Activated T-cell treated with anti-CD3 and anti-CD28 coated beads, Interleukin-2, amount 50 U/mL, for 4 hours (primary cell): ENCODE measurements at regions not wholly inside any gene's neighbourhood (a gene's known extent, or its start where the extent isn't known, plus 50 kb on each side); places are given as distances from the start of the nearest gene placed in this dataset.
"Not testable (repeated sequence)": the region's sequence is repeated elsewhere in the genome, so short reads cannot be mapped to it uniquely, and the experiment has no call there.

Source experiments
- ATAC-seq, 2 donors: fragments of 200-7000 bp; cut with Tn5 transposase; one replicate each; pipeline ENCODE4 v1.10.0; 2021
- DNase-seq: peaks from one replicate; pipeline ENCODE4 v3.0.0-alpha.2; 2020
- H3K27me3 Mint-ChIP-seq: one replicate; pipeline ENCODE4 v1.8.0; 2021; ENCODE audit warnings: low read depth, mixed read lengths
- H3K36me3 Mint-ChIP-seq: one replicate; pipeline ENCODE4 v1.8.0; 2022; ENCODE audit warnings: mixed read lengths; ENCODE audit not compliant: insufficient read depth
- H3K4me1 Mint-ChIP-seq: one replicate; pipeline ENCODE4 v1.8.0; 2021; ENCODE audit warnings: low read depth, mixed read lengths
- H3K4me3 Mint-ChIP-seq: one replicate; pipeline ENCODE4 v1.8.0; 2021; ENCODE audit warnings: mild to moderate bottlenecking, moderate library complexity, mixed read lengths
- H3K9me3 Mint-ChIP-seq: one replicate; pipeline ENCODE4 v1.8.0; 2021; ENCODE audit warnings: mixed read lengths

DNA sequence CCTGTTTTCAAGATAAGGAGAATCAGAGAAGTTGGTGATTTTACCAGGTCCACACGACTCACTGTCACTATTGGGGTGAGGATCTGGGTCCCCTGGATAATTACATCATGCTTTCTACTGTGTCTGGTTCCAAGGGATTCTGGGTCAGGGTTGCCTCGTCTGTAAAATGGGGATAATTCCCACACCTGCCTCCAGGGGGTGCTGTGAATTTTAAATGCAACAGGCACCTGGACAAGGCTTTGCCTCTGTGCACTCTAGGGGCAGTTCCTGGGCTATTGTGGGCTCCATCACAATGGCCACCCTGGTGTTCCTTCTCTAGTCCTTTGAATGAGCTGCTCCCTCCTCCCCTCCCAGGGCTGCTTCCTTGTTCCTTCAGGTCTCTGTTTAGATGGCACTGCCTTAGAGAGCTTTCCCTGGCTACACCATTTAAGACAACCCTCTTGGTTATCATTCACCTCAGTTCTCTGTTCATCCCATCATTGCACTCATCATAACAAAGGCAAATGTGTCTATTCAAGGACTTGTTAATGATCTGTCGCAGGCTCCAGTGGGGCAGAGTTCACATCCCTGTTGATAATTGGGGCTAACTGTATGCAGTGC, 178.6 kb downstream of the MIAT start:
- H3K27me3 Mint-ChIP-seq, result no peaks in the 10 kb centered on the region
- no peaks in the 10 kb centered on the region for H3K4me1 Mint-ChIP-seq
- H3K36me3 Mint-ChIP-seq, result no peaks in the 10 kb centered on the region
- H3K9me3 Mint-ChIP-seq, result no peaks in the 10 kb centered on the region
- H3K4me3 Mint-ChIP-seq, result no peak overlapping the region
- ATAC-seq (no peak), DNase-seq (peak; percentile 17)

DNA sequence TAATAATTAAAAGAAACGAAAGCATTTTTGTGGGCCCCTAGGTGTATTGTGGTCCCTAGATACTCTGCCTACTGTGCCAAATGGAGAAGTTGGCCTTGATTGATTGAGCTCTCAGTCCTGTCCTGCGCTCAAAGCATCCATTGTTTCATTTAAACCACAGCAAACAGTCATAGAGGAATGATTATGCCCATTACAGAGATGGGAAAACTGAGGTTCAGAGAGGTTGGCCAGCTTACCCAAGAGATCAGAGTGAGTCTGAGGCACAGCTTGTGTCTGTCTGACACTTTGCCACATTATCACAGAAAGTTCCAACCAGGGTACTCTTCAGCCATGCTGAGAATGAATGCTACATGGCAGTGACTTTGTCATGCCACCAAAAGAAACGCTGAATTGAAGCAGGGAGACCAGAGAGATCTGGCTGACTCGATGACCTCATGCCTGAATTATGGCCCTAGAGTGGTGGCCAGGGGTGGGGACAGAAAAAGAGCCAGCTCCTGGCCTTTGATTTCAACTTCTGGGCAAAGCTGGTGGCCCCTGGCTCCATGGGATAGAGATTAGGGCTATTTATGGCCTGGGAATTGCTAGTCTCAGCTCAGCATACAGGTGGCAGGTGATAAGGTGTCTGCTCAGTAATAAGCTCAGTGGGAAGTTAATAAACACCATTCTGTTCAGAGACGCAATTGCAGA, 180.5 kb downstream of the MIAT start:
- ATAC-seq (no peak), DNase-seq (no peak)
- Mint-ChIP-seq H3K36me3 (peaks cover under 1% of the 10 kb centered on the region), H3K9me3 (no peaks in the 10 kb centered on the region), H3K4me3 (no peak overlapping the region), H3K4me1 (no peaks in the 10 kb centered on the region), H3K27me3 (no peaks in the 10 kb centered on the region)

DNA sequence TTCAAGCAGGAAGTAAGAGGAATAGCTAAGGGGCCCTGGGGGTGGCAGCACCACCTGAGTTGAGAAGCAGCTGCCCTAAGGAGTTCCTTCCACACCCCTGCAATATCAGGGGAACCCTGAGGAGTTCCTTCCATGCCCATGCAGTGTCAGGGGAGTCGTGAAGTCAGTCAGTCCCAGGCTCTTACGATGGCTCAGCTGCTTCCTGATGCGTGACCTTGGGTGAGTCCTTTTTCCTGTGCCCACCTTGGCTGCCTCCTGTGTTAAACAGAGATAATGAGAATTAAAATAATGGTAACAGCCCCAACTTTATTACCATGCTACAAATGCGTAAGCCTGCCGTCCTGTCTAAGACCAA, 181.1 kb downstream of the MIAT start:
- H3K4me1 Mint-ChIP-seq, result no peaks in the 10 kb centered on the region
- H3K9me3 Mint-ChIP-seq, result no peaks in the 10 kb centered on the region
- DNase-seq (no peak), ATAC-seq (no peak)
- H3K27me3 Mint-ChIP-seq, result no peaks in the 10 kb centered on the region
- H3K4me3 Mint-ChIP-seq, result no peak overlapping the region
- peaks cover 4% of the 10 kb centered on the region for H3K36me3 Mint-ChIP-seq

DNA sequence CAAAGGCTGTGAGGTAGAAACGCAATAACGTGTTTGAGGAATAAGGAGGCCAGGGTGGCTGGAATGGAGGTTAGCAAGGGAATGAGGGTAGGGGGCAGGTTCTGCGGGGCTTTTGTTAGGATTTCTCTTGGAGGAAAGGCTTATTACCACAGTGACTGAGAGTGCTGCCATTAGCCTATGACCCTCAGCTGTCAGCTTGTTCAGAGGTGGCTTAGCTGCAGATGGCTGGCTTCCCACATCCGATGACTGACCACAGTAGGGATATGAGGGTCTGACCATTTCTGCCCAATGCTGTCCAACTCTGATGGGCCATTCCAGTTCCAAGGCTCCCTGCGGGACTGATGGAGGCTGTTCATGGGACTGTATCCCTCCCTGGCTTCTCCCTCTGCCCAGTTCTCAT, 181.8 kb downstream of the MIAT start:
- no peaks in the 10 kb centered on the region for H3K9me3 Mint-ChIP-seq
- no peak overlapping the region for H3K4me3 Mint-ChIP-seq
- peaks cover 10% of the 10 kb centered on the region for H3K36me3 Mint-ChIP-seq
- DNase-seq (no peak), ATAC-seq (no peak)
- H3K4me1 Mint-ChIP-seq, result no peaks in the 10 kb centered on the region
- no peaks in the 10 kb centered on the region for H3K27me3 Mint-ChIP-seq

DNA sequence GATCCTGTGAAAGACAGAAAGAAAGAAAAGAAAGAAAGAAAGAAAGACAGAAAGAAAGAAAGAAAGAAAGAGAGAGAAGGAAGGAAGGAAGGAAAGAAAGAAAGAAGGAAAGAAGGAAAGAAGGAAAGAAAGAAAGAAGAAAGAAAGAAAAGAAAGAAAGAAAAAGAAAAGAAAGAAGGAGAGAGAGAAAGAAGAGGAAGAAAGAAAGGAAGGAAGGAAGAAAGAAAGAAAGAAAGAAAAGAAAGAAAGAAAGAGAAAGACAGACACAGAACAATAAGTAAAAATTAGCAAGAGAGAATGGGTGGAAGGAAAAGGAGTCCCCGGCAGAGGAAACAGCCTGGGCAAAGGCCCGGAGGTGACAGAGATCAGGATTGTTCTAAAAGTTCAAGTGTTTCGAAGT, 183.4 kb downstream of the MIAT start:
- not testable (repeated sequence) for H3K9me3 Mint-ChIP-seq, ATAC-seq, DNase-seq, H3K4me1 Mint-ChIP-seq, H3K27me3 Mint-ChIP-seq, H3K4me3 Mint-ChIP-seq
- H3K36me3 Mint-ChIP-seq, result peaks cover 16% of the 10 kb centered on the region

DNA sequence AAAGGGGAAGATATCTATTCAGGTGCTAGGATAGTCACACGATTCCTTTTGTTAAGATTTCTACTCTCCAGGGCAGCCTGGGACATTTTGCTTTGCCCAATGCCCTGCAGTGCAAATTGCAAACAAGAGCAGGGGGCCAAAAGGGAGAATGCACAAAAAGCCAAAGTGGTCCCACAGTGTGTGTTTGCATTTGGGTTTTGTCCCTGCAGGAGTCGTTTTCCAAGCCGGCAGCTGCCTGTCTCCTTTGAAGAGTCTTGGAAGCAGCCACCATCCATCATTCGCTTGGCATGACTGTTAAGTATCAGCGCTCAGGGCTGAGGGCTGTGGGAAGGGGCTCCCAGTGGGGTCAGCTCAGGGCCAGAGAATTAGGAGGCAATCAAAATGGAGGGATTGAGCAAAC, 184.7 kb downstream of the MIAT start:
- ATAC-seq (no peak), DNase-seq (no peak)
- Mint-ChIP-seq H3K27me3 (no peaks in the 10 kb centered on the region), H3K9me3 (no peaks in the 10 kb centered on the region), H3K36me3 (peaks cover 18% of the 10 kb centered on the region), H3K4me1 (no peaks in the 10 kb centered on the region), H3K4me3 (no peak overlapping the region)

DNA sequence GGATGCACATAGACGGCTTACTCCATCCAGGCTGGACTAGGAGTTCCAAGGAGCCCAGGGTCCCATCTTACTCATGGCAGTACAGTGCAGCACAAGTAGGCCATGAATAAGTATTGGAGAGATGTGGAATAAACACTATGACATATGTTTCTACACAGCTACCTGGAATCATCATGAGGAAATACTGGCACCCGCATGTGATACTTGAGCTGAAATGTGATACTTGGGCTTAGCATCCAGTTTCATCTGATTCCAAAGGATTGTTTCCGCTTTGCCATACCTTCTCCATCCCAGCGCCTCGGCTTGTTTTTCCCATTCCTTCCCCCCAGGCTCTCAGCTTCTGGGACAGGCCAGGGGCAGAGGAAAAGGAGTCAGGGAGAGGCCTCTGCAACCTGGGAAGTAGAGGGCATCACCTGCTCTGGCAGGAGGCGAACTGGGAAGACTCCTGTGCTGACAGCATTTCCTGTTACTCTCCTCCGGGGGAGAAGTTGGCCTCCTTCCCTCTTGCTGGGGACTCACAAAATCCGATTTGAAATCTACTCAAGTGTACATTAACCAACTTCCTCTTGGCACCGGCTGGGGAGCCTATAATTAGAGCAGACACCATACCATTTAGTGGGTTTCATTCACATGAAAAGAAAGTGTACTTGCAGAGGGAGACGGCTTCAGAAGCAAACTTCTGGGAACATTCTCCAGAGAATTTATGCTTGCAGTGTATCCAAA, 187.8 kb downstream of the MIAT start:
- ATAC-seq, result no peak
- no peaks in the 10 kb centered on the region for H3K4me1 Mint-ChIP-seq
- H3K36me3 Mint-ChIP-seq, result peaks cover 24% of the 10 kb centered on the region
- no peaks in the 10 kb centered on the region for H3K9me3 Mint-ChIP-seq
- no peak for DNase-seq
- H3K4me3 Mint-ChIP-seq, result no peak overlapping the region
- H3K27me3 Mint-ChIP-seq, result no peaks in the 10 kb centered on the region

DNA sequence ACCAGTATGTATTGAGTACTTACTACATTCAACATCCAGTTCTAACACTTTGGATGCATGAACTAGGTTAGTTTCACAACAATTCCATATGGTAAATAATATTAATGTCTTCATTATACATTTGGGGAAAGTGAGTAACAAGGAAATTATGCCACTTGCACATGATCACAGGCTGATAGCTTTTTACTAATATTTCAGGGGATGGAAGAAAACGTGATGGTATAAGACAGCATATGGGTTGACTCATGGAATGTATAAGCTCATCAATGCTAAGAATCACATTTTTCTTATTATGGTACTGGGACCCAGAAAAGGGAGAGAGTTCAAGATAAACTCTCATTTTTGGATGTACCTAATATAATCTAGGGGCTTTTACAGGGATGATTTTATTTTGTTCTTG, 188.7 kb downstream of the MIAT start:
- no peaks in the 10 kb centered on the region for H3K4me1 Mint-ChIP-seq
- no peaks in the 10 kb centered on the region for H3K27me3 Mint-ChIP-seq
- H3K36me3 Mint-ChIP-seq, result peaks cover 26% of the 10 kb centered on the region
- no peaks in the 10 kb centered on the region for H3K9me3 Mint-ChIP-seq
- ATAC-seq, result no peak
- H3K4me3 Mint-ChIP-seq, result no peak overlapping the region
- DNase-seq, result no peak

DNA sequence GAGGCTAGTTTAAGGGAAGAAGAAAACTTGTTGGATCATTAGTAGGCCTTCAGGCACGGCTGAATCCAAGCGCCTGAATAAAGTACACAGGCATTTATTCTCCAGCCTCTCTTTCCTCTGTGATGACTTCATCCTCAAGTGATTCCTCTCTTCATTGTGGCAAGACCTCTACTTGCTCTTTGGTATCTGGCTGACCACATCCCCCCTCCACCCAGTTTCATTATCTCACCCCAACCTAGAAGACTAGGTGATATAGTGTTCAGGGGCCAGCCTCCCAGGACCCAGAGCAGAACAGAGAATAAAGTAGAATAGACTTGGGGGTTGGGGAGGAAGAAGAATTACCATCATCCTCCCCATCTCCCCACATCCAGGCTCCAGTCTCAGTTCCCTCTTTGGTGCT, 189.3 kb downstream of the MIAT start:
- Mint-ChIP-seq H3K4me3 (no peak overlapping the region), H3K27me3 (no peaks in the 10 kb centered on the region), H3K9me3 (no peaks in the 10 kb centered on the region), H3K4me1 (no peaks in the 10 kb centered on the region), H3K36me3 (peaks cover 28% of the 10 kb centered on the region)
- no peak for ATAC-seq
- DNase-seq, result no peak

DNA sequence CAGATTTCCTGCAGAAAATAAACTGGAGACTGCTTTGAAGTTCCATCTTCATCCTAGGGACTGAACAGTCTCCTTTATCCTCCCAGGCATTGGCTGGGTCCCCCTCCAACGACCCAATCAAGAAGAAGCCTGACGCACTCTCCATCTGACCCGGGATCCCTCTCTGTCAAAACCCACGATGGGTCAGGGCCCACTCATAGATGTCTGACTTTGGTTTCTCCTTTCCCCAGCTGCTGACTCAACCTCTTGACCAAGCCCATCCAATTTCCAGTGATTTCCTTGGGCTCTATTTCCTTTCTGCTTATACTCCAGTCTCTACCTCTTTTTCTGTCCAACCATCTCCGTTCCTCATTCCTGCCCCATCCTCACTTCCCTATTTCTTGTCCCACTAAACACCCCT, 189.7 kb downstream of the MIAT start:
- no peak for ATAC-seq
- Mint-ChIP-seq H3K27me3 (no peaks in the 10 kb centered on the region), H3K4me1 (no peaks in the 10 kb centered on the region), H3K9me3 (no peaks in the 10 kb centered on the region), H3K36me3 (peaks cover 29% of the 10 kb centered on the region), H3K4me3 (no peak overlapping the region)
- DNase-seq, result no peak

DNA sequence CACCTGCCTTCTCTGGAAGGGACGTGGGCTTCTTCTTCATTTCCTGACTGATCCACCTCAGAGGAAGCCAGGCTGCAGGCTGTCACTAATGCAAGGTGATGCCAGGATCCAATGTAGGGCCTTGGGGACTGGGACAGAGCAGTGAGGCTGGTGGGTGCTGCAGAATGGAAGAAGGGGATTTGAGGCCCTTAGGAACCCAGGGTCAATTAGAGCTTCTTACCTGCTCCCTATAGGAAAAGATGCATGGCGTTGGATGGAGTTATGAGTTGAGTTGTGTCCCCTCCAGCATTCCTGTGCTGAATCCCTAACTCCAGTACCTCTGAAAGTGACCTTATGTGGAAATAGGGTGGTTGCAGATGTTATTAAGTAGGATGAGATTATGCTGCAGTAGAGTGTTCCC, 190.4 kb downstream of the MIAT start:
- H3K36me3 Mint-ChIP-seq, result peaks cover 29% of the 10 kb centered on the region
- H3K4me1 Mint-ChIP-seq, result no peaks in the 10 kb centered on the region
- H3K4me3 Mint-ChIP-seq, result no peak overlapping the region
- DNase-seq (no peak), ATAC-seq (no peak)
- no peaks in the 10 kb centered on the region for H3K9me3 Mint-ChIP-seq
- H3K27me3 Mint-ChIP-seq, result no peaks in the 10 kb centered on the region

DNA sequence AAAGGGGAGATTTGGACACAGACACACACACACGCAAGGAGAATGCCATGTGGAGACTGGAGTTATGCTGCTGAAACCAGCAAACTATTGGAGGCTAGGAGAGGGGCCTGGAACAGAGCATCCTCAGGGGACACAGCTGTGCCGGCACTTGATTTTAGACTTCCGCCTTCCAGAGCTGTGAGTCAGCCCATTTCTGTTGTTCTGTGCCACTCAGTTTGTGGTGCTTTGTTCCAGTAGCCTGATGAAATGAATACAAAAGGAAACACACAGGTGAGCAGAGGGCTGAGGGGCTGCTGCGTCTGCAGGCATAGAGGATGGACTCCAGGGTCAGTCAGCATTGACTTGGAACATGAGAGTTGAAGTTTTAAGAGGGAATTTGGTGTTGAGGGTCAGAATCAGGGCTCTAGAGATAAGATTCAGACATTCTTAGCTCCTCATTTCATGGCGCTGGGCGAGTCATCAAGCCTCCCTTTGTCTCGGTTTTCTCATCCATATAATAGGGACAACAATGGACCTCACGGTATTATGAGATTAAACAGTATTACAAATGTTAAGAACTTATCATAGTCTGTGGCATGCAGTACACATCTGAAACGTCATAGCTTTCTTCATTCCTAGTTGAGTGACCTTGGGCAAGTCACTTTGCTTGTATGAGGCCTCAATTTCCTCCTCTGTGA, 191.0 kb downstream of the MIAT start:
- DNase-seq (no peak), ATAC-seq (no peak)
- Mint-ChIP-seq H3K4me1 (no peaks in the 10 kb centered on the region), H3K9me3 (no peaks in the 10 kb centered on the region), H3K36me3 (peaks cover 25% of the 10 kb centered on the region), H3K27me3 (no peaks in the 10 kb centered on the region), H3K4me3 (no peak overlapping the region)

DNA sequence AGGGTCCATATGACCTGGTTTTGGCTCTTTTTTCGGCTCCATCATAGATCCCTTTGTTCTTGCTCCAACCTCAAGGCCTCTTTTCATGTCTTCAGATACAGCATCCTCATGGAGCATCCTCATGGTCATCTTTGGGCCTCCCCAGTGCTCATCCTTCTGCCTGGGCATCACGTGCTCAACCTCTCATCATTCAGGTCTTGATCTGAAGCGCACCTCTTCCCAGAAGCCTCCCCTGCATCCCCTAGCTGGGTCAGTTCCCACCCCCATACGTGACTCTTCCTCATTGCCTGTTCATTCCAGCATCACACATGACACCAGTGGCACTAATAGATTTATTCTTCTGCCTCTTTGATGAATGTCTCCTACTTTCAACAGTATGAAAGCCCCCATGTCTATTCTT, 192.2 kb downstream of the MIAT start:
- Mint-ChIP-seq H3K4me3 (no peak overlapping the region), H3K27me3 (no peaks in the 10 kb centered on the region), H3K4me1 (no peaks in the 10 kb centered on the region), H3K36me3 (peaks cover 20% of the 10 kb centered on the region), H3K9me3 (no peaks in the 10 kb centered on the region)
- ATAC-seq (no peak), DNase-seq (no peak)

DNA sequence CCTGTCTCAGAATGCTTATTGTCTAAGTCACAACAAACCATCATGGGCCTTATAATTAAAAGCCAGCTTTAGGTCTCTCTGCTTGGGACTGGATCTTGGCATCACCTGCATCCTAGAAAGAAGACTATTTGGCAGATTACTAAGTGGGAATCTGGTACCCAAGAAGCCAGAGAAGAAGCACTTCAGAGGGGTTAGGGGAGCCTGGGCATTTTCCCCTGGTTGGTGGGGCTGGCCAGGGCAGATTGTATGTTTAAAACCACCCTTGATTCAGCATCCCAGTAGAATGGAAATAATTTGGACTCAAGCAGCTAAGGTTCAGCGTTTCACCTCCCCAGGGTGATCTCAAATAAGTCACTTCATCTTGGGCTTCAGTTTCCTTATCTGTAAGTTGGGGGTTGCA, 193.7 kb downstream of the MIAT start:
- DNase-seq (no peak), ATAC-seq (no peak)
- H3K9me3 Mint-ChIP-seq, result no peaks in the 10 kb centered on the region
- H3K4me3 Mint-ChIP-seq, result no peak overlapping the region
- H3K4me1 Mint-ChIP-seq, result no peaks in the 10 kb centered on the region
- peaks cover 18% of the 10 kb centered on the region for H3K36me3 Mint-ChIP-seq
- H3K27me3 Mint-ChIP-seq, result no peaks in the 10 kb centered on the region

DNA sequence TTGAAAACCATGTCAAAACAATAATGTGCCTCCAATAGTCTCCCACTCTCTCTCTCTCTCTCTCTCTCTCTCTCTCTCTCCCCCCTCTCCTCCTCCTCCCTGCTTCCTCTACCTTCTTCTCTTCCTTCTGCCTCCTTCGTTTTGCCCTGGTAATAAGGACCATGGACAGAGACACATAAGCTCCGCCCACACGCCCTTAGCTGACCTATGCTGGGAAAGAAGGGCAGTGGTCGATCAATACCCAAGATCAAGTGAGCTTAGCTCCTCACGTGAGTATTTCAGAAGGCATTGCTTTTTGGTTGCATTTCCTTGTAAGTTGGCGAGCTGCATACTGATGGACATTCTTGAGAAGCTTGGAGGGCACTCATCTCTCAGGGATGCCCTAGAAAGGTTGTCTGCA, 194.8 kb downstream of the MIAT start:
- no peaks in the 10 kb centered on the region for H3K4me1 Mint-ChIP-seq
- H3K27me3 Mint-ChIP-seq, result no peaks in the 10 kb centered on the region
- no peaks in the 10 kb centered on the region for H3K9me3 Mint-ChIP-seq
- DNase-seq (no peak), ATAC-seq (no peak)
- peaks cover 16% of the 10 kb centered on the region for H3K36me3 Mint-ChIP-seq
- no peak overlapping the region for H3K4me3 Mint-ChIP-seq
